Choroid plexus epithelial cell (primary cell): ENCODE measurements at regions not wholly inside any gene's neighbourhood (a gene's known extent, or its start where the extent isn't known, plus 50 kb on each side); places are given as distances from the start of the nearest gene placed in this dataset.

ENCODE experiments used
- DNase-seq: peaks from one replicate; pipeline ENCODE4 v3.0.0-alpha.2; 2010; ENCODE audit warnings: low read depth
- H3K4me3 ChIP-seq: 2 replicates; pipeline ENCODE4 v1.5.1; 2011; ENCODE audit warnings: low read depth, mild to moderate bottlenecking, control low read depth, low read length, moderate library complexity
- TF ChIP-seq, protein P1 (sequence below): conservative IDR thresholded peaks from 2 replicates; pipeline ENCODE4 v1.5.1; 2011; ENCODE audit warnings: low read depth, mild to moderate bottlenecking, control low read depth, inconsistent platforms, low read length, moderate library complexity

DNA sequence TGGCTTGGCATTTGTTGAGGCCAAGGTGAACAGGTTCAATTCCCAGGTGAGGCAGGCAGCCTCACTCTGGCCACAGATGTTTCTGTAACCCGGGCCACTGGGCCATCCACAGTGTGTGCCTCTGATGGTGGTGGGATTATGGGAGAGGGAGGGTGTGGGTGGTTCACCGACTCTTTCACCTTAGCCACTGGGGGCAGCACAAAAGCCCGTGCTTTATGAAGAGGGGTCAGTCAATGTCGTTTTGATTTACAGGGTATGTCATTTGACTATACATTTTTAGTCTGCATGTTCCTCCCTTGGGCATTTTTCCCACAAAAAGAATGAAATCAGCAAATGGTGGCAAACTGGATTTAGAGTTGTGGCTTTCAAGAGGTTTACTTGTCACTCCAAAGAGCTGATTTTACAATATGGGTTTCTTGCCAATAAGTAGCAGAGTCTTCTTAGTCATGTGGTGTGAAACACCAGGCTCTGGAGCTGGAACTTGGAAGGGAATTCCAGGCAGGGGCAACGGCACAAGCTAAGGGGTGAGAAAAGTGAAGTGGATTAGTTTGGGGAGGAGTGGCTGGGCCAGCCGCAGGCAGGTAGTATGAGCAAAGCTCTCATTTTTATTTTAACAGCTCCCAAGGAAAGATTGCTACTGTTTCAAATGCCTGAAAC, 217.8 kb upstream of the ZBED5 start:
- DNase-seq, result no peak
- no peak overlapping the region for H3K4me3 ChIP-seq
- TF ChIP-seq, protein P1, sequence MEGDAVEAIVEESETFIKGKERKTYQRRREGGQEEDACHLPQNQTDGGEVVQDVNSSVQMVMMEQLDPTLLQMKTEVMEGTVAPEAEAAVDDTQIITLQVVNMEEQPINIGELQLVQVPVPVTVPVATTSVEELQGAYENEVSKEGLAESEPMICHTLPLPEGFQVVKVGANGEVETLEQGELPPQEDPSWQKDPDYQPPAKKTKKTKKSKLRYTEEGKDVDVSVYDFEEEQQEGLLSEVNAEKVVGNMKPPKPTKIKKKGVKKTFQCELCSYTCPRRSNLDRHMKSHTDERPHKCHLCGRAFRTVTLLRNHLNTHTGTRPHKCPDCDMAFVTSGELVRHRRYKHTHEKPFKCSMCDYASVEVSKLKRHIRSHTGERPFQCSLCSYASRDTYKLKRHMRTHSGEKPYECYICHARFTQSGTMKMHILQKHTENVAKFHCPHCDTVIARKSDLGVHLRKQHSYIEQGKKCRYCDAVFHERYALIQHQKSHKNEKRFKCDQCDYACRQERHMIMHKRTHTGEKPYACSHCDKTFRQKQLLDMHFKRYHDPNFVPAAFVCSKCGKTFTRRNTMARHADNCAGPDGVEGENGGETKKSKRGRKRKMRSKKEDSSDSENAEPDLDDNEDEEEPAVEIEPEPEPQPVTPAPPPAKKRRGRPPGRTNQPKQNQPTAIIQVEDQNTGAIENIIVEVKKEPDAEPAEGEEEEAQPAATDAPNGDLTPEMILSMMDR, result no peak

GRCh38 chr11:11074686-11075335, 217.0 kb upstream of the ZBED5 start:
- DNase-seq, result no peak
- no peak overlapping the region for H3K4me3 ChIP-seq
- TF ChIP-seq, protein P1, result no peak

DNA sequence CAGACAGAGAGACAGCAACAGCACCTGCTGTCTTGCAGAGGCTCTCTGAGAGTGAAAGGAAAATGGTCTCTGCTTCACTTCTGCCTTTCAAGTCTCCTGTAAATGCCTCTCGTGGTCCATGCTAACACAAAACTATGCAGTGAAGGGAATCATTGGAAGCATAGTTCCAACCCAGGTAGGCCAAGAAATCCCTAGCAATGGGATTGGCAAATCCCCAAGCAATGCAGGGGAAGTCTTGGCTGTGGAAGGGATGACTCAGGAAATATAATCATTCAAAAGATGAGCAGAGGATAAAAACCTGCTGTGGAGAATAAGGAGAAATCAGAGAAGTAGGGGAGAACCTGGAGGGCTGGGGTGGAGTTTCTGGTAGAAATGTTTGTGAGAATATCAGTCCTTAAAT, 216.1 kb upstream of the ZBED5 start:
- DNase-seq, result no peak
- no peak overlapping the region for H3K4me3 ChIP-seq
- TF ChIP-seq, protein P1, result no peak

GRCh38 chr11:11072067-11072466, 214.2 kb upstream of the ZBED5 start:
- TF ChIP-seq, protein P1, result no peak

DNA sequence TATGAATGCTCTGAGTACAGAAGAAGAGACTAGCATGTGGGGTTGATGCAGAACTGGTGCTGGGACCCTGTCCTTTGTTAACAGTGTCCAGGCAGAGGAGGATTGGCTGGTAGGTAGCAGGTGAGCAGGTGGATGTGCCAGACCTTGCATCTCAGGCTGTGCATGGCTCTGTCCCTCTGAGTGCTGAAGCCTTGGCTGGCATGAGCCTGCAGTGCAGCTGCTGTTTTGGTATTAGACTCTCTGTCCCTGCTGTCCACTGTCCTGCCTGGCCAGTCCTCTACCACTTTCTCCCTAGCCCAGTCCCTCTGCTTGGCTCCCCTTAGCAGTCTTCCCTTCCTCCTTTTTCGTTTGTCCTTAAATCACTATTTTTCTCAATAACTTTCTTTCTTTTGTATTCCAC, 213.6 kb upstream of the ZBED5 start:
- DNase-seq, result no peak
- TF ChIP-seq, protein P1, result no peak
- H3K4me3 ChIP-seq, result no peak overlapping the region

More at GRCh38 chr11:11072067-11072466, 214.2 kb upstream of the ZBED5 start:
- DNase-seq, result no peak
- H3K4me3 ChIP-seq, result no peak overlapping the region

GRCh38 chr11:11070976-11071375, 213.1 kb upstream of the ZBED5 start:
- TF ChIP-seq, protein P1, result no peak
- DNase-seq, result no peak
- no peak overlapping the region for H3K4me3 ChIP-seq
